GM23338 (cell line): ENCODE measurements at regions not wholly inside any gene's neighbourhood (a gene's known extent, or its start where the extent isn't known, plus 50 kb on each side); places are given as distances from the start of the nearest gene placed in this dataset.

Source experiments
- ATAC-seq: fragments of 200-7000 bp; cut with Tn5 transposase; 3 replicates; pipeline ENCODE4 v1.9.1; 2020
- DNase-seq: peaks from one replicate; pipeline ENCODE4 v3.0.0-alpha.2; 2015; ENCODE audit warnings: low spot score
- H2AFZ ChIP-seq: fragments of 200-600 bp; sonication (generic); 2 replicates; pipeline ENCODE4 v1.8.0; 2016; ENCODE audit warnings: antibody characterized with exemption, mild to moderate bottlenecking, moderate library complexity
- H3F3A ChIP-seq: fragments of 200-600 bp; sonication (generic); replicated peaks from 2 replicates; pipeline ENCODE4 v1.8.0; 2017; ENCODE audit warnings: antibody characterized with exemption, mixed run types, low read depth
- H3K27ac ChIP-seq: fragments of 200-600 bp; sonication (generic); 2 replicates; pipeline ENCODE4 v1.6.1; 2016; ENCODE audit warnings: low read depth
- H3K27me3 ChIP-seq: fragments of 200-600 bp; sonication (generic); 2 replicates; pipeline ENCODE4 v1.8.0; 2016; ENCODE audit warnings: mild to moderate bottlenecking, mixed run types, moderate library complexity; ENCODE audit not compliant: insufficient read depth
- H3K36me3 ChIP-seq: fragments of 200-600 bp; sonication (generic); 2 replicates; pipeline ENCODE4 v1.8.0; 2016; ENCODE audit warnings: mild to moderate bottlenecking; ENCODE audit not compliant: insufficient read depth
- H3K4me1 ChIP-seq: fragments of 200-600 bp; sonication (generic); 2 replicates; pipeline ENCODE4 v1.8.0; 2016; ENCODE audit warnings: mild to moderate bottlenecking, moderate library complexity; ENCODE audit not compliant: insufficient read depth
- H3K4me2 ChIP-seq: fragments of 200-600 bp; sonication (generic); 2 replicates; pipeline ENCODE4 v1.7.1; 2017; ENCODE audit warnings: mixed run types
- H3K4me3 ChIP-seq: fragments of 200-600 bp; sonication (generic); 2 replicates; pipeline ENCODE4 v1.6.1; 2016; ENCODE audit warnings: mixed run types
- H3K79me2 ChIP-seq: fragments of 200-600 bp; sonication (generic); replicated peaks from 2 replicates; pipeline ENCODE4 v1.8.0; 2017; ENCODE audit warnings: mild to moderate bottlenecking; ENCODE audit not compliant: insufficient read depth
- H3K9me2 ChIP-seq: fragments of 200-600 bp; sonication (generic); 2 replicates; pipeline ENCODE4 v1.8.0; 2017; ENCODE audit not compliant: insufficient read depth
- H4K20me1 ChIP-seq: fragments of 200-600 bp; sonication (generic); replicated peaks from 2 replicates; pipeline ENCODE4 v1.8.0; 2017; ENCODE audit warnings: mild to moderate bottlenecking; ENCODE audit not compliant: insufficient read depth
- H3K27ac Mint-ChIP-seq: 2 replicates; pipeline ENCODE4 v1.8.0; 2020; ENCODE audit warnings: inconsistent platforms, mild to moderate bottlenecking, moderate library complexity, mixed read lengths
- H3K27me3 Mint-ChIP-seq: 3 replicates; pipeline ENCODE4 v1.8.0; 2022; ENCODE audit warnings: low read depth, mild to moderate bottlenecking, moderate library complexity, mixed read lengths, inconsistent platforms; ENCODE audit not compliant: insufficient read depth, poor library complexity
- H3K36me3 Mint-ChIP-seq: 3 replicates; pipeline ENCODE4 v1.8.0; 2021; ENCODE audit warnings: low read depth, mild to moderate bottlenecking, inconsistent platforms, moderate library complexity, mixed read lengths
- H3K4me1 Mint-ChIP-seq: 3 replicates; pipeline ENCODE4 v1.8.0; 2020; ENCODE audit warnings: mild to moderate bottlenecking, inconsistent platforms, mixed read lengths
- H3K4me3 Mint-ChIP-seq: 3 replicates; pipeline ENCODE4 v1.8.0; 2021; ENCODE audit warnings: moderate library complexity, mild to moderate bottlenecking, inconsistent platforms, mixed read lengths
- H3K9me3 Mint-ChIP-seq: 3 replicates; pipeline ENCODE4 v1.8.0; 2020; ENCODE audit warnings: moderate library complexity, mild to moderate bottlenecking, inconsistent platforms, mixed read lengths
- CTCF ChIP-seq, 2 experiments: fragments of 200-600 bp in 1 of 2; sonication (generic) in 1 of 2; conservative IDR thresholded peaks; 2 replicates each; pipeline versions ENCODE4 v1.5.1 to v1.6.1; 2016 to 2017; ENCODE audit warnings: antibody characterized with exemption in 2 of 2, low read depth in 2 of 2, mild to moderate bottlenecking in 2 of 2, moderate library complexity in 1 of 2
- EZH2 ChIP-seq: fragments of 200-600 bp; sonication (generic); IDR thresholded peaks from one replicate; pipeline ENCODE4 v1.8.0; 2017; ENCODE audit warnings: antibody characterized with exemption, mild to moderate bottlenecking, low read depth; ENCODE audit not compliant: unreplicated experiment
- POLR2AphosphoS5 ChIP-seq: IDR thresholded peaks from 2 replicates; pipeline ENCODE4 v1.6.1; 2016; ENCODE audit warnings: antibody characterized with exemption, low read depth
- REST ChIP-seq: IDR thresholded peaks from one replicate; pipeline ENCODE4 v1.6.1; 2018; ENCODE audit warnings: antibody characterized with exemption; ENCODE audit not compliant: unreplicated experiment
- ZNF331 ChIP-seq: fragments of 250-450 bp; sonication (Bioruptor Pico); IDR thresholded peaks from 2 replicates; pipeline ENCODE4 v1.5.0; 2020; ENCODE audit warnings: low read depth, mild to moderate bottlenecking, moderate library complexity
- ZNF462 ChIP-seq: fragments of 250-450 bp; sonication (Bioruptor Pico); IDR thresholded peaks from 2 replicates; pipeline ENCODE4 v1.5.0; 2020; ENCODE audit warnings: mild to moderate bottlenecking, moderate library complexity

- no peak for TF ChIP-seq REST
These were observed 83.3 kb upstream of the VCX2 start (continued) for GRCh38 chrX:8254401-8254800.

- ATAC-seq: no peak
- H3K27ac Mint-ChIP-seq: no peak overlapping the region
These were observed 101.8 kb upstream of the VCX2 start for GRCh38 chrX:8272821-8273220.

More at GRCh38 chrX:8272821-8273220, 101.8 kb upstream of the VCX2 start:
- Mint-ChIP-seq H3K4me3 (no peak overlapping the region), H3K36me3 (no peaks in the 10 kb centered on the region), H3K4me1 (no peaks in the 10 kb centered on the region), H3K27me3 (no peaks in the 10 kb centered on the region), H3K9me3 (peaks cover 4% of the 10 kb centered on the region; the same call in 2 of the 3 replicates)
- Histone ChIP-seq H4K20me1 (no peaks in the 10 kb centered on the region), H3F3A (no peaks in the 10 kb centered on the region), H3K27me3 (no peaks in the 10 kb centered on the region), H3K9me2 (no peaks in the 10 kb centered on the region), H3K27ac (no peak overlapping the region), H3K4me3 (no peak overlapping the region), H2AFZ (no peak overlapping the region), H3K4me1 (no peaks in the 10 kb centered on the region), H3K36me3 (no peaks in the 10 kb centered on the region), H3K4me2 (no peak overlapping the region), H3K79me2 (no peaks in the 10 kb centered on the region)
- TF ChIP-seq REST (no peak), POLR2AphosphoS5 (no peak), CTCF (conservative IDR thresholded peaks at IDR 0.05; ENCODE audit: low read depth in 2 of 2) (no peak), ZNF462 (CRISPR knock-in tag) (no peak), ZNF331 (CRISPR knock-in tag) (no peak), EZH2 (no peak)
- no peak for DNase-seq
